Osteocyte (in vitro differentiated cells): ENCODE measurements at regions not wholly inside any gene's neighbourhood (a gene's known extent, or its start where the extent isn't known, plus 50 kb on each side); places are given as distances from the start of the nearest gene placed in this dataset.

ENCODE experiments used
- DNase-seq: peaks from one replicate; pipeline ENCODE4 v3.0.0; 2021; ENCODE audit warnings: mixed read lengths; ENCODE audit not compliant: unreplicated experiment; ENCODE audit errors: extremely low spot score
- H3K27ac Mint-ChIP-seq: one replicate; pipeline ENCODE4 v1.8.0; 2021; ENCODE audit warnings: mild to moderate bottlenecking, mixed read lengths; ENCODE audit not compliant: unreplicated experiment
- H3K27me3 Mint-ChIP-seq: one replicate; pipeline ENCODE4 v1.8.0; 2021; ENCODE audit warnings: mixed read lengths; ENCODE audit not compliant: unreplicated experiment
- H3K36me3 Mint-ChIP-seq: one replicate; pipeline ENCODE4 v1.8.0; 2021; ENCODE audit warnings: mixed read lengths; ENCODE audit not compliant: unreplicated experiment
- H3K4me1 Mint-ChIP-seq: one replicate; pipeline ENCODE4 v1.8.0; 2021; ENCODE audit warnings: mixed read lengths; ENCODE audit not compliant: unreplicated experiment
- H3K4me3 Mint-ChIP-seq: one replicate; pipeline ENCODE4 v1.8.0; 2021; ENCODE audit warnings: mild to moderate bottlenecking, moderate library complexity, mixed read lengths; ENCODE audit not compliant: unreplicated experiment
- H3K9me3 Mint-ChIP-seq: one replicate; pipeline ENCODE4 v1.8.0; 2021; ENCODE audit warnings: mixed read lengths; ENCODE audit not compliant: unreplicated experiment
- CTCF ChIP-seq: fragments of 200-600 bp; sonication (generic); IDR thresholded peaks from 2 replicates; pipeline ENCODE4 v1.5.0; 2021; ENCODE audit warnings: antibody characterized with exemption, mild to moderate bottlenecking, moderate library complexity

DNA sequence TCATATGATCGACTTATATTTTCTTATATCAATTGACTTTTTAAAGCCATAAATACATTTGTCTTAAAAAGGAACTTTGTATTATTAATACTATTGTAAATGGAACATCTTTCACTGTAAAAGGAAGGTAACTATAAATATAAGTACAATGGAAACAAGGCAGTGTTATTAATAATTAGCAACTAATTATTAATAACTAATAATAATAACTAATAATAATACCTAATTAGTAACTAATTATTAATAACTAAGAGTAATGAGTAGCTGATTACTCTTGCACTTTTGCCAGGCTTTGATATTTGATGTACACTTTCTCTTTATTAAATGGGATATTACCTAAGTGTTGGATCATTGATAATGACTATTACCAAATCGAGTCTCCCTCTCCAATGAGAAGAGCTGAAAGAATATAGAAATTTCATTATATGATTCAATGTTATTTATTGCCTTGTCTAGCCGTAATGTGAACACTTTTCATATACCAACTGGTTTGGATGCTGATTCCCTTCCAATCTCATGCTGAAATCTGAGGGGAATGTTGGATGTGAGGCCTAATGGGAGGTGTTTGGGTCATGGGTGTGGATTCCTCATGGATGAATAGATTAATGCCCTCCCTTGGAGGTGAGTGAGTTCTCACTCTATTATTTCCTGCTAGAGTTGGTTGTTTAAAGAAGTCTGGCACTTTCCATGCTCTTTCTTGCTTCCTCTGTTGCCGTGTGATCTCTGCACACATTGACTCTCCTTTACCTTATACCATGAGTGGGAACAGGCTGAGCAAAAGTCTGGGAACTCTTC, 202.1 kb upstream of the ZBTB20 start:
- no peak for DNase-seq
- peaks cover 6% of the 10 kb centered on the region for H3K36me3 Mint-ChIP-seq
- TF ChIP-seq CTCF, result no peak
- H3K27me3 Mint-ChIP-seq, result no peaks in the 10 kb centered on the region
- H3K27ac Mint-ChIP-seq, result no peak overlapping the region
- peaks cover 10% of the 10 kb centered on the region for H3K9me3 Mint-ChIP-seq
- H3K4me3 Mint-ChIP-seq, result no peak overlapping the region
- H3K4me1 Mint-ChIP-seq, result peaks cover 38% of the 10 kb centered on the region

DNA sequence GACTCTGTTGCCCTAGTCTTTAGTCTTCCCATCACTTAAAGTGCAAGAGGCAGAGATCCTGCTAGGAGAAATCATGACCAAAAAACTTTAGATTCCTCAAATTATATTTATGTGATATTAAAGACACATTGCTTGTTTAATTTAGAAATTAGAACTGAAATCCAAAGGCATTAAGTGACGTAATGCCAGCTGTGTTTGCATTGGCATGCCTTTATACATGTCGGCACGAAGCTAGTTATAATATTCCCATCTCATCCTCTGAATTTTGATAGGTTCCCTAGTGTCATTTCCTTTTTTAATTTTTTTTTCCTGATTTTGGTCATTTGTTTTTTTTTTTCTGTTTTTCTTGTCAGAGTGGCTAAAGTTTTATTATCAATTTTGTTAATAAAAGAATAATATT, 203.5 kb upstream of the ZBTB20 start:
- DNase-seq, result no peak
- peak overlapping the region; percentile 83 for H3K27ac Mint-ChIP-seq

DNA sequence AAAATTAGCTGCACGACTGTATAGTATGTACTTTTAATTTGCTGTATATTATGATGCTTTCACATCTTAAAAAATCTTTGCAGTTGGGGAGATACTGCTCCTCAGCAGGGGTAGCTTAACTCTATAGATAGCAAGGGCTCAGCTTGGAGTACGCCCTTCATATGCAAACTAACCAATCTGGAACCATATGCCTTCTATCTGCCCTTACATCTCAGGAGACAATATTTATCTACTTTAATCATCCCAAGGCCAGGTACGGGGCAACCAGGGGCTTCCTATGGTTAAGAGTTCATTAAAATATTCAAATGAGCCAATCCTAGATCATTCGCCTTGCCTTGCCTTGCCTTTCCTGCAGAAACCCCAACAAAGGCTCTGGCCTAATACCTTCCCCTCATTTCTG, 204.1 kb upstream of the ZBTB20 start:
- H3K9me3 Mint-ChIP-seq, result peaks cover 21% of the 10 kb centered on the region

More for the DNA sequence above, 203.5 kb upstream of the ZBTB20 start:
- Mint-ChIP-seq H3K9me3 (peaks cover 17% of the 10 kb centered on the region), H3K4me1 (peaks cover 38% of the 10 kb centered on the region), H3K27me3 (no peaks in the 10 kb centered on the region), H3K36me3 (peaks cover 7% of the 10 kb centered on the region), H3K4me3 (no peak overlapping the region)
- TF ChIP-seq CTCF, result no peak

GRCh38 chr3:115354010-115354409, 206.9 kb upstream of the ZBTB20 start:
- no peak for DNase-seq
- Mint-ChIP-seq H3K36me3 (peaks cover 7% of the 10 kb centered on the region), H3K9me3 (peaks cover 29% of the 10 kb centered on the region), H3K27me3 (no peaks in the 10 kb centered on the region), H3K4me1 (peaks cover 28% of the 10 kb centered on the region), H3K27ac (no peak overlapping the region), H3K4me3 (no peak overlapping the region)
- TF ChIP-seq CTCF, result no peak

More for the DNA sequence above, 204.1 kb upstream of the ZBTB20 start:
- Mint-ChIP-seq H3K27me3 (no peaks in the 10 kb centered on the region), H3K27ac (peak overlapping the region; percentile 83), H3K36me3 (peaks cover 7% of the 10 kb centered on the region), H3K4me3 (no peak overlapping the region), H3K4me1 (peaks cover 38% of the 10 kb centered on the region)
- TF ChIP-seq CTCF, result no peak
- DNase-seq, result no peak

DNA sequence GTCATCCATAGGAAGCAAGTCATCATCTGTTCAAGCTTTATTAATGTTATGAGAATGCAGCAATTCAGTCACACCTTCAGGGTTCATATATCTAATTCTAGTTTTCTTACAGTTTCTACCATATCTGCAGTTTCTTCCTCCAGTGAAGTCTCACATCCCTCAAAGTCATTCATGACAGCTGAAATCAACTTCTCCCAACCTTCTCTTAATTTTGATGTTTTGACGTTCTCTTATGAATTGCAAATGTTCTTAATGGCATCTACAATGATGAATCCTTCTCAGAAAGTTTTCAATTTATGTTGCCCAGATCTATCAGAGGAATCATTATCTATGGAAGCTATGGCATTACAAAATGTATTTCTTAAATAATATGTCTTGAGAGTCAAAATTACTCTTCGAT, 210.4 kb upstream of the ZBTB20 start:
- peaks cover 19% of the 10 kb centered on the region for H3K4me1 Mint-ChIP-seq
- peaks cover 7% of the 10 kb centered on the region for H3K36me3 Mint-ChIP-seq
- TF ChIP-seq CTCF, result no peak
- H3K27me3 Mint-ChIP-seq, result no peaks in the 10 kb centered on the region
- no peak for DNase-seq
- H3K9me3 Mint-ChIP-seq, result peaks cover 27% of the 10 kb centered on the region
- H3K27ac Mint-ChIP-seq, result no peak overlapping the region
- no peak overlapping the region for H3K4me3 Mint-ChIP-seq
